Upper lobe of left lung (tissue), 4 donors: ENCODE measurements at regions not wholly inside any gene's neighbourhood (a gene's known extent, or its start where the extent isn't known, plus 50 kb on each side); places are given as distances from the start of the nearest gene placed in this dataset.
A peak's percentile ranks its signal among the peaks of the same experiment; 100 is the strongest.

Source experiments
- EP300 ChIP-seq, 4 donors: sonication (generic); formaldehyde crosslinking; IDR thresholded peaks; one replicate each; pipeline ENCODE4 v1.5.1; 2017; ENCODE audit warnings: antibody characterized with exemption in 4 of 4, control low read depth in 2 of 4
- POLR2A ChIP-seq, 4 donors: fragments of 450-650 bp; IDR thresholded peaks; one replicate each; pipeline ENCODE4 v1.5.1; 2016 to 2017; ENCODE audit warnings: antibody characterized with exemption in 4 of 4, mild to moderate bottlenecking in 2 of 4
- POLR2AphosphoS5 ChIP-seq, 2 donors: sonication (generic); formaldehyde crosslinking; IDR thresholded peaks; one replicate each; pipeline ENCODE4 v1.5.1; 2017; ENCODE audit warnings: antibody characterized with exemption in 2 of 2
- TF ChIP-seq, protein P1 (sequence below), 6 experiments: fragments of 450-650 bp in 4 of 6; fragments of 200-600 bp in 2 of 6; sonication (generic) in 2 of 6; IDR thresholded peaks; one replicate each; pipeline ENCODE4 v1.5.1; 2016 to 2019; ENCODE audit warnings: antibody characterized with exemption in 6 of 6

DNA sequence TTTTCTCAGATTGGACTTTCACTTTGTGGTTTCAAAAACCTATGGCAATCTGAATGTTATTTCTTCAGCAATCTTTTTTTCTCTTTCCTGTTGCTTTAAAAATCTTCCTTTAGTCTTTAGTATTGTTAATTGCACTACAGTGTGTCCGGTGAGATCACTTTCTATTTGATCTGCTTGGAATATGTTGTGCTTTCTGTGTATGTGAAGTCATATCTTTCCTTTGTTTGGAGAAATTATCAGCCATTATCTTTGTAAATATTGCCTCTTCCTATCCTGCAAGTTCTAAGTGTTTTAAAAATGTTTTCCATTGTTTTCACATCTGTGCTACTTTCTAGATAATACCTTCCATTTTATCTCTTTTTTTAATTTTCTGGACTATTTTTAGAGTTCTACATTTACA lies 171.4 kb upstream of the PRSS16 start:
- TF ChIP-seq EP300 (IDR thresholded peaks at IDR 0.05) (peak in 1 of 4 donors; percentile 25), POLR2AphosphoS5 (IDR thresholded peaks at IDR 0.05) (no peak), POLR2A (IDR thresholded peaks at IDR 0.05) (no peak)
- TF ChIP-seq, protein P1, sequence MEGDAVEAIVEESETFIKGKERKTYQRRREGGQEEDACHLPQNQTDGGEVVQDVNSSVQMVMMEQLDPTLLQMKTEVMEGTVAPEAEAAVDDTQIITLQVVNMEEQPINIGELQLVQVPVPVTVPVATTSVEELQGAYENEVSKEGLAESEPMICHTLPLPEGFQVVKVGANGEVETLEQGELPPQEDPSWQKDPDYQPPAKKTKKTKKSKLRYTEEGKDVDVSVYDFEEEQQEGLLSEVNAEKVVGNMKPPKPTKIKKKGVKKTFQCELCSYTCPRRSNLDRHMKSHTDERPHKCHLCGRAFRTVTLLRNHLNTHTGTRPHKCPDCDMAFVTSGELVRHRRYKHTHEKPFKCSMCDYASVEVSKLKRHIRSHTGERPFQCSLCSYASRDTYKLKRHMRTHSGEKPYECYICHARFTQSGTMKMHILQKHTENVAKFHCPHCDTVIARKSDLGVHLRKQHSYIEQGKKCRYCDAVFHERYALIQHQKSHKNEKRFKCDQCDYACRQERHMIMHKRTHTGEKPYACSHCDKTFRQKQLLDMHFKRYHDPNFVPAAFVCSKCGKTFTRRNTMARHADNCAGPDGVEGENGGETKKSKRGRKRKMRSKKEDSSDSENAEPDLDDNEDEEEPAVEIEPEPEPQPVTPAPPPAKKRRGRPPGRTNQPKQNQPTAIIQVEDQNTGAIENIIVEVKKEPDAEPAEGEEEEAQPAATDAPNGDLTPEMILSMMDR (IDR thresholded peaks at IDR 0.05), result no peak
